GM13976 (cell line): ENCODE measurements at regions not wholly inside any gene's neighbourhood (a gene's known extent, or its start where the extent isn't known, plus 50 kb on each side); places are given as distances from the start of the nearest gene placed in this dataset.

Source experiments
- DNase-seq: peaks from one replicate; pipeline ENCODE4 v3.0.0; 2012; ENCODE audit warnings: low spot score
- in situ Hi-C: fragments of 300-500 bp; cut with MboI; formaldehyde crosslinking; loops from one replicate; pipeline ENCODE4 v1.12.0; 2022; ENCODE audit warnings: low sequenced_read_pairs, mixed read lengths, inconsistent platforms; ENCODE audit not compliant: unreplicated experiment
- TF ChIP-seq, protein P1 (sequence below): IDR thresholded peaks from 2 replicates; pipeline ENCODE4 v1.5.1; 2012; ENCODE audit warnings: borderline replicate concordance, mild to moderate bottlenecking; ENCODE audit not compliant: insufficient read depth; ENCODE audit errors: extremely low read depth, missing control alignments, control extremely low read depth

DNA sequence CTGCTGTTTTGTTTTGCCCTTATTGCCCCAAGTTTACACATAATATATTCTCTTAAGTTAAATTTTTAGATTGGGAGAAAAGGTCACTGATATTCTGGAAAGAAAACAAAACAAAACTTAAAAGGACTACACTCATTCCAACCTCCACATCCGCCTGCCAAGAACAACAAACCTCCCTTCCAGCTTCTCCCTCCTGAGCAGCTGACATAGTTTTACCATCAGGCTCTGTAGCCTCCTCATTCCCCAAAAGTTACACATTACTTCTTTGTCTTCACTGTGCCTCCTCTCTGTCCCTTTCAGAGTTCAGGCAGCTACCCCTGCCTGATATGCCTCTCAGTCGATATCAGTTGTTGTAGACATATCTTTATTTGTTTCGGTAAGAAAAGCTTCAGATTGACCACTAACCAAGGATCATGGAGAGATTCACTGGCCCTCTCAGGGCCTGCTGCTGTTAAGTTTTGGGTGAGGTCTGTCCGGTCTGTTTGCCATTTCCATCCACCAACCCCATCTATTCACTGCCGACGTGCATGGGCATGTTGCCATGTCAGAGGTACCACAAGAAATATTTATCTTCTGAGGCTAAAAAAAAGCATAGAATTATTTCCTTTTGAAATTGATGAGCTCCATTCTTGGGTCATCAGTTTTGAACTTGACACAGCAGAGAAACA is 164.1 kb downstream of the GASK1B start:
- DNase-seq = no peak
- in situ Hi-C loops = no loop called here
- TF ChIP-seq, protein P1, sequence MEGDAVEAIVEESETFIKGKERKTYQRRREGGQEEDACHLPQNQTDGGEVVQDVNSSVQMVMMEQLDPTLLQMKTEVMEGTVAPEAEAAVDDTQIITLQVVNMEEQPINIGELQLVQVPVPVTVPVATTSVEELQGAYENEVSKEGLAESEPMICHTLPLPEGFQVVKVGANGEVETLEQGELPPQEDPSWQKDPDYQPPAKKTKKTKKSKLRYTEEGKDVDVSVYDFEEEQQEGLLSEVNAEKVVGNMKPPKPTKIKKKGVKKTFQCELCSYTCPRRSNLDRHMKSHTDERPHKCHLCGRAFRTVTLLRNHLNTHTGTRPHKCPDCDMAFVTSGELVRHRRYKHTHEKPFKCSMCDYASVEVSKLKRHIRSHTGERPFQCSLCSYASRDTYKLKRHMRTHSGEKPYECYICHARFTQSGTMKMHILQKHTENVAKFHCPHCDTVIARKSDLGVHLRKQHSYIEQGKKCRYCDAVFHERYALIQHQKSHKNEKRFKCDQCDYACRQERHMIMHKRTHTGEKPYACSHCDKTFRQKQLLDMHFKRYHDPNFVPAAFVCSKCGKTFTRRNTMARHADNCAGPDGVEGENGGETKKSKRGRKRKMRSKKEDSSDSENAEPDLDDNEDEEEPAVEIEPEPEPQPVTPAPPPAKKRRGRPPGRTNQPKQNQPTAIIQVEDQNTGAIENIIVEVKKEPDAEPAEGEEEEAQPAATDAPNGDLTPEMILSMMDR = no peak

- DNase-seq = no peak
- TF ChIP-seq, protein P1 = no peak
- in situ Hi-C loops = no loop called here
Measured at GRCh38 chr4:158007566-158007965, 165.3 kb downstream of the GASK1B start.

DNA sequence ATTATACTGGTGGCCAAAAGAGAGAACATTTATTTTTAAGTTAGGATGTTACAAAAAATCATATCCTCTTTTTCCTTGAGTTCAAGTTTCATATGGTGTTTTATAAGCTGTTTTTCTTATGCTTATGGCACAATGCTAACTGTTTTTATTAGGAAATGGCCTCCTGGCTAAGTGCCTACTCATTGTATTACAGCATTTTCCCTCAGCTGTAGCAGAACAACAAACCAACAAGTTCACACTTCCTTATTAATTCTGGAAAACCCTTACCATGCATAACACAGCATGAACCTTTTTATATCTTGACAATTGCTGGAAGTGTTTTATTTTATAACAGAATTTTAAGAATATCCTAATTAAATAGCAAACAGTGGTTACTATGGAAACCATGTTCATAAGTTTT is 165.8 kb downstream of the GASK1B start:
- in situ Hi-C loops = no loop called here
- no peak for DNase-seq
- TF ChIP-seq, protein P1 = no peak

- in situ Hi-C loops = no loop called here
- TF ChIP-seq, protein P1 = no peak
- DNase-seq = no peak
Measured at GRCh38 chr4:158005021-158005420, 167.8 kb downstream of the GASK1B start.

GRCh38 chr4:158004101-158004500 is 168.7 kb downstream of the GASK1B start:
- no peak for DNase-seq
- in situ Hi-C loops = no loop called here
- TF ChIP-seq, protein P1 = no peak

- in situ Hi-C loops = no loop called here
- DNase-seq = no peak
- TF ChIP-seq, protein P1 = no peak
Measured at GRCh38 chr4:158003212-158003611, 169.6 kb downstream of the GASK1B start.
